NCI-H510A (cell line): ENCODE measurements at regions not wholly inside any gene's neighbourhood (a gene's known extent, or its start where the extent isn't known, plus 50 kb on each side); places are given as distances from the start of the nearest gene placed in this dataset.

Experiments used
- DNase-seq: peaks from one replicate; lab custom pipeline; 2025; lab: John Stamatoyannopoulos, UW

- no peak for DNase-seq
Measured at GRCh38 chr10:118175148-118175547, 128.4 kb upstream of the RAB11FIP2 start.

DNA sequence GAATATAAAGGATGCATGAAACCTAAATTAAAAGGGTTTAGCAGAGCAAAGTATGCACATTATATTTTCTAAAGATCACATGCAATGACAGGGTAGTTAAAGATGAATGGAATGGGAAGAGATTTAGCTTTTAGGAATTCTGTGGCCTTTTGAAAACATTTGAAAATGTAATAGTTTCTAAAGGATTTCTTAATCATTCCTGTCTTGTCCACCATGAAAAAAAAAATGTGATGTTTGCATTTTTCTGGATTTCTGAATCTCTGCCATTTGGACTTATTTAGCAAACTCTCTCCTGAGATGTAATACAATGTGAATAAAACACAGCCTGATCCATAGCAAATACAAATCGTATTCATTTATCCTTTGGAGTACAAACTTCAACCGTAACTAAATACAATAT lies 126.6 kb upstream of the RAB11FIP2 start:
- DNase-seq, result no peak

DNA sequence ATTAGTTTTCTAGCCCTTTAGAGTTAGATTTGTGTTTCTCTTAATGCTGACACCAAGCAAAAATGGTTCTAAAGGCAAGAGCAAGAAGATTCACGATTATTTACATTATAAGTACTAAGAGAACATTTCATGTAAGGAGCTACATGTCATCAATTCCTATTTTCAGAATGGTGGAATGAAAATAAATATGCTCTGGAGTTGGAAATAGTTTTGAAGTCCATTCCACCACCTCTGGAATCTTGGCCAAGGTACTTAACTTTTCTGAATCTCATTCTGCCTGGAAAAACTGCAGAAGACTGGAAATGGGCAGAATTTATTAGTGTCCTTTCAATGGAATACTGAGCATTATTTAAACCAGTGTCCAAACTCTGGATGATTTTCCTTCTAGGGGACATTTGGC lies 125.1 kb upstream of the RAB11FIP2 start:
- no peak for DNase-seq

DNA sequence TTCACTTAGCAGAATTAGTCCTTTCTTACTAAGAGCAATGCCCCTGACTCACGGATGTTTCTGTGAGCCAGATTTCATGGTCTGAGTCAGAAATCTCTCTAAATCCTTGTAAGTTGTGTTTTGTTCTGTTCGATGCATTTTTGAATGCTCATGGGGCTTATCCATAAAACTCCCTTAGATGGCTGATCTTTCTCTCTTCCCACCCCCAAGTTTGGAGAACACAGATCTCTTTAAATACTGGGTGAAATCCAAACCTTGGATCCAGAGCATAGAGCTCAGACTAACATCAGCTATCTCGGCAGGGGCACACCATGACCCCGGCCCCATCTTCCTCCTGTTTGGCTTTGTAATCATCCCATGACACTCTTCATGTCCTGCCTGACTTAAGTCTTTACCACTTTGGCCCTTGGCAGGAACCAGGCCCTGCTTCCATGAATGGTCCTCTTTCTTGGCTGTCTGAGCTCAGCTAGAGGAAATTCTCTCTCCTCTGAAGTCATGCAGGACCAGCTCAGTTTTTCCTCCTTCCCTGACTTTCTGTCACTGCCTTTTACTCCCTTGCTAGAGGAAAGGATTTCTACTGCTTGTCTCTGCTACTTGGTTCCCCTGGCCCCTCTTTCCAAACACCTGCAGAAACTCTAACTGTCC lies 120.4 kb upstream of the RAB11FIP2 start:
- DNase-seq, result no peak

DNA sequence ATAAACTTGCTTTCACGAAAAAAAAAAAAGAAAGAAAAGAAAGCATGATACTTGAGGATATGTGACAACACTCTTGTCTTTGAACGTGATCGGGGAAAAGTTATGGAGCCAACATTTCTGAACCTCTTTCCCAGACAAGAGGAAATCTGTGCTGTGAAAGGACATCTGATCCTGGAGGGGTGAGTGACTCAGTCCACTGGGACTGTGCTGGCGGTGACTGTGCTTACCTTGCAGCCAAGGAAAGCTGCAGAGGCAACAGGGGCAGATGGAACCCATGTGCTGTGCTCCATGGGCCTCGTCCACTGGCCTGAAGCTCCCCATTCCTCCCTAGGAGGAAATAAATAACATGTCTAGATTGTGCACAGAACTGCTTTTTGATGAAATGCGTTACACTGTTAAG lies 116.5 kb upstream of the RAB11FIP2 start:
- no peak for DNase-seq

DNA sequence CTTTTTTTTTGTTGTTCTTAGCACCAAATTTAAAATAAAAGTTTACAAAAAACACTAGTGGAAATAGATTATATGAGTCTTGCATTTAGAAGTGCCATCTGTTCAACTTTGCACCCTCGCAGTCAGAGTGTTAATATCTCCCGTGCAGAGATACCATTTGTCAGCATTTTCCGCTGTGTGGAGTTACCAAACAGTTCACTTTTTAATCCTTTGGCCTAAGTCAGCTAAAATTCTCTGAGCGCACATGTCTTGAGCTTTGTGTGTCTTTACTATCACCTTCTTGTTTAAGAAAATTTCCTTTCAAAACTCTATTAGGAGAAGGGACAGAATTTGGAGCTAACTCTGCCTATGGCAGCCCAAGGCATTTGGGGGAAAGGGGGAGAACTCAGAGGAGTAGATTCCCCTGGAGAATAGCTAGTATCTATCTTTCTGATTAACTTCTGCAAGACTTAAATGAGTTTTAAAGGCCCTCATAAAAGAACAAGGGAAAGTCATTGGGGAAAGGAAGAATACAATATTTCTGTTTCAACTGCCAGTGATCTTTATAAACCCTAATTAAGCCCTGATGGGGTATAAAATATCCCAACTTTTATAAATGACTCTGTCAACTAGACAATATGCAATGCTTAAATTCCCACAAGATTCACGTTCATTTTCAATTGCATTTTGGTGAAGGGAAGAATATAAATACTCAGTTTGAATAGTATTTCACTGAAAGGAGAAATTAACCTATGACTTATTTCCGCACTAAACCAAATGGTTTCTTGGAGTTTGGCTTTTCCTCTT lies 114.9 kb upstream of the RAB11FIP2 start:
- no peak for DNase-seq

DNA sequence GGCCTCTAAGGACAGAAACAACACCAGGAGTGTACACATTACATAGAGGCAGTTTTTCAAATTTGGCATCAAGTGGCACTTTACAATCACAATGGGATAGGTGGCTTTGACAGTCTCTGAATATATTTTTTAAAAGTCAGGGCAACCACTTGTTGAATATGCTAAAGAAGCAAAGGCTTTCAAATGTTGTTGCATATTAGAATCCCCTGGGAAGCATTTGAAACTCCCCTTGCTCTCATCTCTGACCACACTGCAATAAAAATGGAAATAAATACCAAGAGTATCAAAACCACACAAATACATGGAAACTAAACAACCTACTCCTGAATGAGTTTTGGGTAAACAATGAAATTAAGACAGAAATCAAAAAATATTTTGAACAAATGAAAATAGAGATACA lies 106.5 kb upstream of the RAB11FIP2 start:
- no peak for DNase-seq

- no peak for DNase-seq
Measured at GRCh38 chr10:118151461-118151860, 104.7 kb upstream of the RAB11FIP2 start.

- no peak for DNase-seq
Measured at GRCh38 chr10:118148247-118148646, 101.5 kb upstream of the RAB11FIP2 start.

DNA sequence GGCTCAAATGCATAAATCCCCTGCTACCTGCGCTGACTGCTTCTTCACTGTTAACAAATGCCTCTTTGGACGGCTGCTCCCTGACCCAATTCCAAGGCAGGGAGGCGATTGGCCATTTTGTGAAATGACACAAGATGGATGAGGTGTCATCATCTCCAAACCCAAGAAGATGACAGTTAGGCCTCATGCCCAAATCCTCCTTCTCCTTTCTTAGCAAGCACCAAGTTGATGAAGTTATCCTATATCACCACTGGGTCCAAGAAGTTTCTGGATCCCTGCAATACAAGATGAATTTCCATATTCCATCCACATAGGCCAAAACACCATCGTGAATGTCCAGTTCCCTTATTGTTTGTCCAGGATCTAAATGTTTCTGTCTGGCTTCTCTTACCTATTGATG lies 98.5 kb upstream of the RAB11FIP2 start:
- no peak for DNase-seq

GRCh38 chr10:118141471-118141870 lies 94.7 kb upstream of the RAB11FIP2 start:
- DNase-seq, result no peak

- DNase-seq, result no peak
Measured at GRCh38 chr10:118139321-118139720, 92.6 kb upstream of the RAB11FIP2 start.

DNA sequence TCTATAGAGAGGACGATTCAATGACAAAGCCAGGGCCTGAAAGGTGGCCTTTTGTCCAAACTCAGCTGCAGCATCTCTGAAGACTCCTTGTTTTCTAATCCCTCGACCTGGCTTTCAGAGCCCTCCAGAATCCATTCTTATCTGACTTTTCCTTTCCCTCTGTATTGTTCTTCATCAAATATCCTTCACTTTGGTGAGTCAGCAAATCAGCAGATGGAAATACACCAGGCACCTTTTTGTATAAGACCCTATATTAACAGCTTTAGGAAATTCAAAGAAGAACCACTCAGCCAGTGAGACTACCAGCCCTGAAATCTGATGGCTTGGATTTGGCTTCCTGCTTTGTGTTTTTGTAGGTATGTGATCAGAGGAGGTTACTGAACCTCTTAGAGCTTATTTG lies 81.9 kb upstream of the RAB11FIP2 start:
- no peak for DNase-seq

- DNase-seq, result no peak
Measured at GRCh38 chr10:118118716-118119115, 72.0 kb upstream of the RAB11FIP2 start.

DNA sequence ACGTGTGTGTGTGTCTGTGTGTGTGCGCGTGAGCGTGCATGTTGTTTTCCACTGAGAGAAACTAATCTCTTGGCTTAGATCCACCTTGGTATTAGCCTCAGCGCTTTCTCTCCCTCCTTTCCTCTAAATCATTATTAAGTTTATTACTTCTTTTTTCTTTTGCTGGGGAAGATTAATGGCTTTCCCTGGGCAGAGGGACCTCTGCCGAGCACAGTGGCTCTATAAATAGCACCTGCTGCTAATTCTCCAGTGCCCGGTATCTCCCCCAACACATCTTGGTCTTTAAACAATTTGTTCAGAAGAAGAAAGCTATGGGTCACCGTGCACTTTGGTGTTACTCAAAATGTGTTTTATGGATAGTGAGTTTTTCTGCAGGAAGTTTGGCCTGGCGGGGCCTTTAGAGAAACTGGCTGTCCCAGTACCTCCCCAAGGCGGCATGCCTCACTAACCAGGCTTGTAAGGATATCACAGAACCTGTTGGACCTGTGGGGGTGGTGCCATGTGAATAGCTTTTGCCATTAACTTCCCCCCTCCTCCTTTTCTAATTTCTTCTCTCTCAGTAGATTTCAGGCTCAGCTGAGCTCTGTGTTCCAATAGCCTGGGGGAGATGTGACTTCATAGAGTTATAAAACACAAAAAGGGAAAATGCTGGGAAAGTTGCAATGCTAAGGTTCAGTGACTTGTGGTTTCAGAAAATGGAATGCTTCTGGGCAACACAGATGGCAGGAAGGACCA lies 70.1 kb upstream of the RAB11FIP2 start:
- no peak for DNase-seq

- DNase-seq, result no peak
Measured at GRCh38 chr10:118116362-118116714, 69.6 kb upstream of the RAB11FIP2 start.

DNA sequence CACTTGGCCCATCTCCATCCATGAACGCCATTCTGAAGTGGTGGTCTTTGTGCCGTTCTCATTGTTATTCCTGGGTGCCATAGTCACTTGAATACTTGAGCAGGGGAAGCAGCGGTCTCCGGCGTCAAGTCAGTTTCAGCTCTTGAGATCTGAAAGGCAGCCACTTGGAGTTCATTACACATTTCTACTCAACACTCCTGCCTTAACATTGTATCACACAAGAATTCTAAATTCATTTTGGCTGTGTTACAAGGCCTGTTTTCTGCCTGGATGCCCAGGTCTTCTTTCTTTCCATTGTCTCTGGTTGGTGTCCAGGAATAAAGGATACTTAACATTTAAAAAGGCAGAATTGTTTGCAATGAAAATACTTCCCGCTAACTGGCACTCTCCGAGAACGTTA lies 69.0 kb upstream of the RAB11FIP2 start:
- no peak for DNase-seq

GRCh38 chr10:118114992-118115391 lies 68.3 kb upstream of the RAB11FIP2 start:
- no peak for DNase-seq

DNA sequence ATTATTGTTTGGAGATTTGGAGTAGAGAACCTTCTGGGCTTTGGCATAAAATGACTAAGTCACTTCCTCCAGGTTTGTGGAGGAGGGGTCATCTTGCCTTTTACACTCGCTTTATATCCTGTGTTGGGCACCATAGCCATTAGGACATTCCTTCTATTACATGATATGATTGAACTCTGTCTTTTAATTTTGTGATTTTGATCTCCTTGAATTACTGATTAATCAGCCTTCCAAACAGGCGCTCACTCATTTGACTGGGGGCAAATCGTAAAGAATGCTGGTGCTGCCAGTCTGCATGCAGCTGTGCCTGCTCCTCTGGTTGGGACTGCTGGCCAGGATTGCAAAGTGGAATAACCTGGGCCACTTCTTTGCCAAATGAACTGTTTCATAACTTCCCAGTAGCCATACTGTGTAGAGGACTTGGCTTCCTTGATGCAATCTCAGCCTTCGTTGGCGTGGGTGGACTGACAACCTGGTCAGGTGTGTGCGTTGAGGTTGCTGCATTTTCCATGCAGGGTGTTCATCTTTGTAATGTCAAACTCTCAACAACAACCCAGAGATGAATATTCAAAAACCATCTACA lies 65.9 kb upstream of the RAB11FIP2 start:
- no peak for DNase-seq

GRCh38 chr10:118110750-118111149 lies 64.0 kb upstream of the RAB11FIP2 start:
- no peak for DNase-seq

DNA sequence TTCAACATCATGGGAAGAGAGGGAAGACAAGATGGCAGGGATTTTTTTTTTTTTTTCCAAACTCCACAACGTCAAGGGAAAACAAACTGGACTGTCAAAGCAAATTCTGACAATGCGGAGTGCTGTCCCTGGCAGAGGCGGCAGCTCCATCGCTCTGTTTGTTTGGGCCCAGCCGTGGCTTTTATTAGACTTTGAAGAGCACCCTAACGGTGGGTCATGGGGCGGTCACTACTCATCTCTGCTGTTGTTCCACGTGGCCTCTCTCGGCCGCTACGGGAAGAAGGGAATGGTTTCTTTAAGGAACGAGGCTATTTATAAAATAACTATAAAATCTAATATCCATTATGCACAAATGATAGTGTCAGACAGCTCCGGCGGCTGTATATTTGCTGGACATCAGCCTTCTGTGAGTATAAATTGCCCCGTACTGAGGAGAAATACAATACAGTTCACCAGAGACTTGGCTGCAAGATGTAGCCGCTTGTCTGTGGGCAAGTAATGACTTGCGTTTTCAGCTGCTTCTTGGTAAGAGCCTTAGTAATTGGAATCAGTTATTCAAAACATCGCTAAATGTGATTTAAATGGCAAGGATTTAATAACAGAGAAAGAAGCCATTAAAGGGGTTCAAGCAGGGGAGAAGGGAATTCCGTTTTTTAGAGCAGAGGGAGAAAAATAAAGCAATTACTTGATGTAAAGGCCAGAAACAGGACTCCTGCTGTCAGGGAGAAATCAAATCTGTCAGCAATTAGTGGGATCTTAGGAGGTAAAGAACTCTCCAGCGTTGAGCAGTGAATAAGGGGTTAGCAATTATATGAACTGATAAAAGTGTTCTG lies 61.7 kb upstream of the RAB11FIP2 start:
- DNase-seq, result no peak

DNA sequence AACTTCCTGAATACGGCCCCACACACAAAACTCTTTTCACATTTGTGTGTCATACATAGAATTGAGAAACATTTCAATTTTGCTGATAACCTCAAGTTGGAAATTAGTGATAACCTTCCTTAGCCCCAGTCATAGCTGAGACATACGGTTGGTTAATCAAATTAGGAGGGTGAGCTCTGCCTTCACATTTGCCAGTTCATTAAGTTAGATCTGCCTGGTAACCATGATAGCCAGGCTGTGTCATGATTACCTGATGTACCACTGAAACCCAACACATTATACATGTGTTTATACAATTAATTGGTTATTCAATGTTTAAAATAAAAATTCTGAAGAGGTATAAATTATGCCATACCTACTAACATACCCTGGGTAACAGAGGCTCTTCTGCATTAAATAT lies 60.8 kb upstream of the RAB11FIP2 start:
- no peak for DNase-seq
